ENCODE measurements at regions not wholly inside any gene's neighbourhood (a gene's known extent, or its start where the extent isn't known, plus 50 kb on each side); places are given as distances from the start of the nearest gene placed in this dataset.

DNA sequence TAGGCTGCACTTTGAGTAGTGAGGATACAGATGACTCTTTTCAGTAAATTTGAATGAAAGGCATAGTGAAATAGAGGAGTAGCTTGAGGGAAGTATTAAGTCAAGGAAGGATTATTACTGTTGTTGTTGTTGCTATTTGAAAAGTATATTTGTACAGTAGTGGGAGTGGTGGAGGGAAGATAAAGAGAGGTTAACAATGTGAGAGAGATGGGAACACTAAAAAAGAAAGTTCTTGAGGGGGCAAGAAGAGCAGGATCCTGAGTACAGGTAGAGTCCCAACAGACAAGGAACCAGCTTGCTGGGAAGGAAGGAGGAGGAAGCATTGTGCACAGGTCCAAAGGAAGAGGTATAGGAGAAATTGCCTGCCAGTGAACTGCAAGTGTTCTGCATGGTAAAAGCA lies 75.6 kb upstream of the GOLGA8B start:
- Histone ChIP-seq H2AFZ (ENCODE audit: low read depth, low read length, poor library complexity, severe bottlenecking) (no peak overlapping the region), H3K27me3 (ENCODE audit: insufficient read depth, low read length) (0 out of 2 replicates have a peak, but pooled peaks cover 25% of the 10 kb centered on the region), H3K9ac (ENCODE audit: low read length) (no peak overlapping the region), H3K4me3 (replicated peaks in 1 of 2; ENCODE audit: low read depth in 1 of 2, low read length in 2 of 2) (no peak overlapping the region), H4K20me1 (ENCODE audit: insufficient read depth) (no peaks in the 10 kb centered on the region), H3K9me2 (ENCODE audit: insufficient read depth) (no peaks in the 10 kb centered on the region), H3K4me1 (ENCODE audit: control insufficient read depth in 1 of 2, insufficient read depth in 2 of 2, low read length in 2 of 2) (no peaks in the 10 kb centered on the region), H3K9me3 (ENCODE audit: control insufficient read depth in 1 of 2, insufficient read depth in 1 of 2, low read depth in 1 of 2, low read length in 2 of 2) (no peaks in the 10 kb centered on the region), H3K79me2 (ENCODE audit: insufficient read depth, low read length) (no peaks in the 10 kb centered on the region), H3K27ac (ENCODE audit: low read depth, low read length) (no peak overlapping the region), H3K4me2 (ENCODE audit: low read length) (no peak overlapping the region), H3K36me3 (ENCODE audit: control insufficient read depth in 1 of 2, insufficient read depth in 2 of 2, low read length in 2 of 2) (no peaks in the 10 kb centered on the region)
- POLR2A ChIA-PET = no interaction called here
- CTCF ChIA-PET = no interaction called here
- ATAC-seq = no peak
- RAD21 ChIA-PET (ENCODE audit: low non-redundant PET in 1 of 2, low total read pairs in 2 of 2, uncharacterized antibody in 2 of 2, unreplicated experiment in 2 of 2) = no interaction called here
- intact Hi-C loops (cut with micrococcal nuclease) = no loop called here
- BruUV-seq (replicated peaks) = no TSS peak
- DNase-seq (ENCODE audit: low read depth, low spot score) = no peak
- TF ChIP-seq, protein P1, sequence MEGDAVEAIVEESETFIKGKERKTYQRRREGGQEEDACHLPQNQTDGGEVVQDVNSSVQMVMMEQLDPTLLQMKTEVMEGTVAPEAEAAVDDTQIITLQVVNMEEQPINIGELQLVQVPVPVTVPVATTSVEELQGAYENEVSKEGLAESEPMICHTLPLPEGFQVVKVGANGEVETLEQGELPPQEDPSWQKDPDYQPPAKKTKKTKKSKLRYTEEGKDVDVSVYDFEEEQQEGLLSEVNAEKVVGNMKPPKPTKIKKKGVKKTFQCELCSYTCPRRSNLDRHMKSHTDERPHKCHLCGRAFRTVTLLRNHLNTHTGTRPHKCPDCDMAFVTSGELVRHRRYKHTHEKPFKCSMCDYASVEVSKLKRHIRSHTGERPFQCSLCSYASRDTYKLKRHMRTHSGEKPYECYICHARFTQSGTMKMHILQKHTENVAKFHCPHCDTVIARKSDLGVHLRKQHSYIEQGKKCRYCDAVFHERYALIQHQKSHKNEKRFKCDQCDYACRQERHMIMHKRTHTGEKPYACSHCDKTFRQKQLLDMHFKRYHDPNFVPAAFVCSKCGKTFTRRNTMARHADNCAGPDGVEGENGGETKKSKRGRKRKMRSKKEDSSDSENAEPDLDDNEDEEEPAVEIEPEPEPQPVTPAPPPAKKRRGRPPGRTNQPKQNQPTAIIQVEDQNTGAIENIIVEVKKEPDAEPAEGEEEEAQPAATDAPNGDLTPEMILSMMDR (IDR thresholded peaks at IDR 0.05 in 2 of 3, conservative IDR thresholded peaks at IDR 0.05 in 1 of 3; ENCODE audit: borderline replicate concordance in 1 of 3, insufficient read depth in 1 of 3, low read depth in 2 of 3, low read length in 2 of 3) = no peak
- TF ChIP-seq CEBPB (IDR thresholded peaks at IDR 0.05; ENCODE audit: low read depth) = no peak
- no peak for TF ChIP-seq SP1 (IDR thresholded peaks at IDR 0.05; ENCODE audit: low read depth)
- no peak for TF ChIP-seq ELF1 (IDR thresholded peaks at IDR 0.05; ENCODE audit: borderline replicate concordance, low read depth)
- TF ChIP-seq RAD21 (IDR thresholded peaks at IDR 0.05; ENCODE audit: low read depth) = no peak
- no peak for TF ChIP-seq CBX3 (IDR thresholded peaks at IDR 0.05; ENCODE audit: low read depth)
- no peak for TF ChIP-seq SIN3A (IDR thresholded peaks at IDR 0.05; ENCODE audit: low read depth)
- no peak for TF ChIP-seq EZH2phosphoT487 (IDR thresholded peaks at IDR 0.05; ENCODE audit: borderline replicate concordance)
- no peak for TF ChIP-seq EZH2 (IDR thresholded peaks at IDR 0.05)
- no peak for TF ChIP-seq POLR2AphosphoS5 (IDR thresholded peaks at IDR 0.05; ENCODE audit: low read depth, low read length)
- no peak for TF ChIP-seq YY1 (IDR thresholded peaks at IDR 0.05; ENCODE audit: extremely low read depth, insufficient replicate concordance, low read depth, low read length)
- TF ChIP-seq ZNF274 (IDR thresholded peaks at IDR 0.05; ENCODE audit: low read depth, low read length) = no peak
- TF ChIP-seq ZFX (IDR thresholded peaks at IDR 0.05) = no peak
- TF ChIP-seq JUND (IDR thresholded peaks at IDR 0.05) = no peak
- TF ChIP-seq FOSL1 (IDR thresholded peaks at IDR 0.05; ENCODE audit: low read depth) = no peak
- TF ChIP-seq, protein P2, sequence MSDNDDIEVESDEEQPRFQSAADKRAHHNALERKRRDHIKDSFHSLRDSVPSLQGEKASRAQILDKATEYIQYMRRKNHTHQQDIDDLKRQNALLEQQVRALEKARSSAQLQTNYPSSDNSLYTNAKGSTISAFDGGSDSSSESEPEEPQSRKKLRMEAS (IDR thresholded peaks at IDR 0.05) = no peak
- no peak for TF ChIP-seq POLR2A (IDR thresholded peaks at IDR 0.05; ENCODE audit: borderline replicate concordance, extremely low read depth, insufficient read depth, insufficient read length)
- no peak for TF ChIP-seq TCF7L2 (IDR thresholded peaks at IDR 0.05; ENCODE audit: borderline replicate concordance, extremely low read depth, insufficient read depth, insufficient read length)
- TF ChIP-seq, protein P3, sequence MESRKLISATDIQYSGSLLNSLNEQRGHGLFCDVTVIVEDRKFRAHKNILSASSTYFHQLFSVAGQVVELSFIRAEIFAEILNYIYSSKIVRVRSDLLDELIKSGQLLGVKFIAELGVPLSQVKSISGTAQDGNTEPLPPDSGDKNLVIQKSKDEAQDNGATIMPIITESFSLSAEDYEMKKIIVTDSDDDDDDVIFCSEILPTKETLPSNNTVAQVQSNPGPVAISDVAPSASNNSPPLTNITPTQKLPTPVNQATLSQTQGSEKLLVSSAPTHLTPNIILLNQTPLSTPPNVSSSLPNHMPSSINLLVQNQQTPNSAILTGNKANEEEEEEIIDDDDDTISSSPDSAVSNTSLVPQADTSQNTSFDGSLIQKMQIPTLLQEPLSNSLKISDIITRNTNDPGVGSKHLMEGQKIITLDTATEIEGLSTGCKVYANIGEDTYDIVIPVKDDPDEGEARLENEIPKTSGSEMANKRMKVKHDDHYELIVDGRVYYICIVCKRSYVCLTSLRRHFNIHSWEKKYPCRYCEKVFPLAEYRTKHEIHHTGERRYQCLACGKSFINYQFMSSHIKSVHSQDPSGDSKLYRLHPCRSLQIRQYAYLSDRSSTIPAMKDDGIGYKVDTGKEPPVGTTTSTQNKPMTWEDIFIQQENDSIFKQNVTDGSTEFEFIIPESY (IDR thresholded peaks at IDR 0.05; ENCODE audit: extremely low read depth, insufficient replicate concordance, low read length) = no peak
- TF ChIP-seq, protein P4, sequence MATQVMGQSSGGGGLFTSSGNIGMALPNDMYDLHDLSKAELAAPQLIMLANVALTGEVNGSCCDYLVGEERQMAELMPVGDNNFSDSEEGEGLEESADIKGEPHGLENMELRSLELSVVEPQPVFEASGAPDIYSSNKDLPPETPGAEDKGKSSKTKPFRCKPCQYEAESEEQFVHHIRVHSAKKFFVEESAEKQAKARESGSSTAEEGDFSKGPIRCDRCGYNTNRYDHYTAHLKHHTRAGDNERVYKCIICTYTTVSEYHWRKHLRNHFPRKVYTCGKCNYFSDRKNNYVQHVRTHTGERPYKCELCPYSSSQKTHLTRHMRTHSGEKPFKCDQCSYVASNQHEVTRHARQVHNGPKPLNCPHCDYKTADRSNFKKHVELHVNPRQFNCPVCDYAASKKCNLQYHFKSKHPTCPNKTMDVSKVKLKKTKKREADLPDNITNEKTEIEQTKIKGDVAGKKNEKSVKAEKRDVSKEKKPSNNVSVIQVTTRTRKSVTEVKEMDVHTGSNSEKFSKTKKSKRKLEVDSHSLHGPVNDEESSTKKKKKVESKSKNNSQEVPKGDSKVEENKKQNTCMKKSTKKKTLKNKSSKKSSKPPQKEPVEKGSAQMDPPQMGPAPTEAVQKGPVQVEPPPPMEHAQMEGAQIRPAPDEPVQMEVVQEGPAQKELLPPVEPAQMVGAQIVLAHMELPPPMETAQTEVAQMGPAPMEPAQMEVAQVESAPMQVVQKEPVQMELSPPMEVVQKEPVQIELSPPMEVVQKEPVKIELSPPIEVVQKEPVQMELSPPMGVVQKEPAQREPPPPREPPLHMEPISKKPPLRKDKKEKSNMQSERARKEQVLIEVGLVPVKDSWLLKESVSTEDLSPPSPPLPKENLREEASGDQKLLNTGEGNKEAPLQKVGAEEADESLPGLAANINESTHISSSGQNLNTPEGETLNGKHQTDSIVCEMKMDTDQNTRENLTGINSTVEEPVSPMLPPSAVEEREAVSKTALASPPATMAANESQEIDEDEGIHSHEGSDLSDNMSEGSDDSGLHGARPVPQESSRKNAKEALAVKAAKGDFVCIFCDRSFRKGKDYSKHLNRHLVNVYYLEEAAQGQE (IDR thresholded peaks at IDR 0.05; ENCODE audit: low read depth) = no peak
